HG03045 (cell line): ENCODE measurements at regions not wholly inside any gene's neighbourhood (a gene's known extent, or its start where the extent isn't known, plus 50 kb on each side); places are given as distances from the start of the nearest gene placed in this dataset.
"Not testable (repeated sequence)": the region's sequence is repeated elsewhere in the genome, so short reads cannot be mapped to it uniquely, and the experiment has no call there.

Source experiments
- ATAC-seq: cut with Tn5 transposase; IDR thresholded peaks from one replicate; pipeline ENCODE4 v1.9.1; 2021; ENCODE audit warnings: mild to moderate bottlenecking, moderate library complexity; ENCODE audit not compliant: unreplicated experiment

DNA sequence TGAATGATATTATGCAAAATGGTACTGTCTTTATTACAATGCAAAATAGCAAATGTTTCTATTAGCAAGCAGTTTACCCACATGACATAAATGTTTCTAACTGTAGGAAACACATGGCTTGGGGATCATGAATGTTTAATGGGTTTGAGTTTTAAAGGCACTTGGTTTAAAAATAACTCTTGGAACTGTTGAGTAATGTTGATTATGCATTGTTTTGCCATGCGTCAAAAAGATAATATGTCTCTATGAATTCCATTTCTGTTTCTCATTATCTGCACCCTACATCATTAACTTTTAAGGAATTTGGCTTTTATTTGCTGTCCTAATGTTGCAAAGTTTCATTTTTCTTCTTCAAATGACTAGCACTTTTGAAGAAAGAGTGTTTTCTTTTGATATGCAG is 1355.5 kb downstream of the SUCLG1 start:
- no peak for ATAC-seq

DNA sequence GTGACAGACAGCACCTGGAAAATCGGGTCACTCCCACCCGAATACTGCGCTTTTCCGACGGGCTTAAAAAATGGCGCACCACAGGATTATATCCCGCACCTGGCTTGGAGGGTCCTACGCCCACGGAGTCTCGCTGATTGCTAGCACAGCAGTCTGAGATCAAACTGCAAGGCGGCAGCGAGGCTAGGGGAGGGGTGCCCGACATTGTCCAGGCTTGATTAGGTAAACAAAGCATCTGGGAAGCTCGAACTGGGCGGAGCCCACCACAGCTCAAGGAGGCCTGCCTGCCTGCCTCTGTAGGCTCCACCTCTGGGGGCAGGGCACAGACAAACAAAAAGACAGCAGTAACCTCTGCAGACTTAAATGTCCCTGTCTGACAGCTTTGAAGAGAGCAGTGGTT is 1370.0 kb downstream of the SUCLG1 start:
- not testable (repeated sequence) for ATAC-seq

DNA sequence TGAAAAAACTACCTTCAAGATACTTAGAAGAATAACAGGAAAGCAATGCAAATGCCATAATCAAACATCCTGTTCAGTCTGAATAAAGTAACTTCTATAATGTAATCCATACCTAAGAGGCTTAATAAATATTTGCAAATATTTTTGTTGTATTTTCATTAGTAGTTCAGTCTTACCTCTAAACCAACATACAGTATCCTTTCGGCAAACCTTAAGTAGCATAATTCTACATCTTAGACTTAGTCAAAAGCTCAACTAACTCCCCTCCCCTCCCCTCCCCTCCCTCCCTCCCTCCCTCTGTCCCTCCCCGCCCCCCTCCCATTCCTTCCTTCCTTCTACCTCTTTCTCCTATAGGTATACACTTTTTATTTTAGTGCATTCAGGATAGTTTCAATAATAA is 1373.2 kb downstream of the SUCLG1 start:
- ATAC-seq = no peak

DNA sequence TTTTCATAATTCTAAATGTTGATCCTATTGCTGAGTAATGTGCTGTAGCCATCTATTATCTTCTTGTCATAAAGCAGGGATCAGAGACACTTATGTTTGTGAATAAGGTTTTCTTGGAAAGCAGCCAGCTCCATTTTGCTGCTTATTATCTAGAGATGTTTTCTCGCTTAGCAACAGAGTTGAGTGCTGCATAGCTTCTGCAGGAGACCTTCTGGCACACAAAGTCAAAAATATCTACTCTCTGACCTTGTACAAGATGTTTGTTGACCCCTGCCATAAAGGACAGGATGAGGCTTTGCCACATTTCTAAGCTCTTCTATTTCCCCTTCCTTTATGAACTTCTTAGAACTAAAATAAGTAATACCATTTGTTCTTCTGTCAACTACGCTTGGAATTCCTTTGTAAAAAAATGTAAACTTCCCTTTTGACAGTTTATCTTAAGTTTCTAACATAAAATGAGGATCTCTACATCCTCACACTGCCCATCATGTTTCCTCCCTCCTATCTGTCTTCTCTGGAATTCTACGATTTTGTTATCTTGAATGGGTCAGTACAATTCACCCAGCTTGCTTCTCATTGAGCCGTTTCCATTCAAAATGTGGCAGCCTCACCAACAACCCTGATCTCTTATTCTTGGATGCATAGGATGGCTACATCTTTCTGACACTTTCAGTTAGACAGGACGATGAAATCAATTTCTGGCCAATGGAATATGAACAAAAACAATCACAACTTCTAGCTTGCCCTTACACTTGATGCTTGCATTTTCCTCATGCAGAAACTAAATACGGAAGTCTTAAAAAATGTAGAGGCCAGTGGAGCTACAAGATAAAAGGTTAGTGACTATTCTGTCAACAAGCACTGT is 1377.0 kb downstream of the SUCLG1 start:
- no peak for ATAC-seq

DNA sequence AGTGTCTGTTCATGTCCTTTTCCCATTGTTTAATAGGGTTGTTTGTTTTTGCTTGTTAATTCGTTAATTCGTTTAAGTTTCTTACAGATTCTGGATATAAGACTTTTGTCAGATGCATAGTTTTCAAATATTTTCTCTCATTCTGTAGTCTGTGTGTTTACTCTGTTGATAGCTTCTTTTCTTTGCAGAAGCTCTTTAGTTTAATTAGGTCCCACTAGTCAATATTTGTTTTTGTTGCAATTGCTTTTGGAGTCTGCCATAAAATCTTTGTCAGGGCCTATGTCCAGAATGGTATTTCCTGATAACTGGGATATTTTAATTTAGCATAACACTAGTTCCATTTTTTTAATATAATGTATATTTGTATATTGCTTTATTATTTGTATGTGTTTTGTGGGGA is 1380.1 kb downstream of the SUCLG1 start:
- no peak for ATAC-seq

DNA sequence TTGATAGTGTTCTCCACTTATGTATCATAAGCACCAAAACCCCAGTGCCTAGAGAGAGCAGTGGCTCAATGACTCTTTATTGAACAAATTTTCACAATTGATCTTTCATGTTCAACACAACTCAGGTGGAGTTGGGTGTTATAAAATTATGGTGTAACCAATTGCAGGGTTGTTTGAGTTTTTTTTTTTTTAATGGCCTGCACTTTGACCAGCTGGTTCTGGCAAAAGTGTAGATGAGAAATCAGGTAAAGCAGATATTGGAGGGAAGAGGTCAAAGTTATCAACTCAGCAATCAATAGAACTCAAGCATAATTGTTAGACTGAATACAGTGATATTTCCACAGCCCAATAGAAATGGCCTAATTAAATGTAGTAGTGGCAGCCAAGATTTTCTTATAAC is 1386.3 kb downstream of the SUCLG1 start:
- ATAC-seq = no peak

DNA sequence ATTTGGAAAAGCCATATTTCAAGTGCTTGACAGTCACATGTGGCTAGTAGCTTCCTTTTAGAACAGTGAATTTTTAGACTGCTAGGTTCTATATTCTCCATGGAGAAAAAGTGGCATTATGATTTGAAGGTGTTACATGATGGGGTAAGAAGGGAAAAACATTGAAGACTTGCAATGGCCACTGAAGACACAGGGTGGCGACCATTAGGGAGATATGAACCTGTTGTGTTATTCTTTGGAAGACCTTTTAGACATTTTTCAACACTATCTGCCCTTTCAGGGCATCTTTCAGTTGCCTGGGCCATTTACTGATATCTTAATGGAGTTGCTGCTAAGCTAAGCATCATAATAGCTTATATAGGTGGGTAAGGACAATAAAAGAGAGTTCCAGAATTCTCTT is 1387.2 kb downstream of the SUCLG1 start:
- no peak for ATAC-seq

DNA sequence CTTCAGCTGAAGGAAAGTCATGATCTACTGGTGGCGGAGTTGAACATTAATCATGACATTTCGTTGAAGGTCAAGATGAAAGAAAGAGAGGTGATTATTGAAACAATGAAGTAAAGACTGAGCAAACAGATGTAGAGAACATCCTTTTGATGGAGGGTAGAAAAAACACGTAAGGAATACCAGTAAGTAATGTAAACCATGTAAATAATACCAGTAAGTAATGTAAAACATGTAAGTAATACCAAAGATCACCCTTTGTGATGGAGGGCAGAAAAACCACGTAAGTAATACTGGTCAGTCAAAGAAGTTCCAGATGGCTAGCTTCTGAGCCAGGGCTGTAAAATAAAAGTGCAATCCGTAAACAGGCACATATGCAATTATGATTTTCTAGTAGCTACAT is 1387.7 kb downstream of the SUCLG1 start:
- no peak for ATAC-seq

DNA sequence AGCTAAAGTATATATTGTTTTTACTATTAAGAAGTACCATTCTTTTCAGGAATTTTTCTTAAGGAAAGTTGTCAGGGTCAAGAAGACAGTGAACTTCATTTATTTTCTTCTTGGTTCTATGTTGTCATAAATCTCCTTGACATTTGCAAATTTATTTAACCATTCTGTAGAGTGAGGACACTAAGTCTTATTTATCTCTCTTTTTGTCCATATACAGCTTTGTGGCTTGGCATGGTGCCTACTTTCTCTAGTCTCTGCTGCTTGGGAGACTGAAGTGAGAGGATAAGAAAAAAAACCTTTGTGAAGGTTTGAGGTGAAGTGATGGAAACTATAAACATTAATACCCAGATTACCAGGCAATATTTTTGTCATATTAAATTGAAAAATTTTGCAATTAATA is 1389.4 kb downstream of the SUCLG1 start:
- ATAC-seq = no peak

DNA sequence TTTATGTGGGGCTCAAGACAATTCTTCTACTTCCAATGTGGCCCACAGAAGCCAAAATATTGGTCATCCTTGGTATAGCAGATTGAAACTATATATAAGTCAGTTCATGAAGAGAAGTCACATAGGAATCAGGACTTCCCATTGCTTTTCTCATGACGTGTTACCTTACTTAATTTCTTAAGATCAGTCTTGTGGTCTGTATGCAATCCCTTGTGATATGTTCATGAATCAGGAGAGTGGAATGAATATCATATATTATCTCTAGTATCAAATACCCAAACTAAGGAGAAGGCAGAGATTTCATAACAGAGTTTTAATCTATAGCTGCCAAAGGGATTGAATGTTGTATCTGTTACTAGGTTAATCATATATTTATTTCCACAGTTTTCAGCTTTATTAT is 1390.4 kb downstream of the SUCLG1 start:
- no peak for ATAC-seq

DNA sequence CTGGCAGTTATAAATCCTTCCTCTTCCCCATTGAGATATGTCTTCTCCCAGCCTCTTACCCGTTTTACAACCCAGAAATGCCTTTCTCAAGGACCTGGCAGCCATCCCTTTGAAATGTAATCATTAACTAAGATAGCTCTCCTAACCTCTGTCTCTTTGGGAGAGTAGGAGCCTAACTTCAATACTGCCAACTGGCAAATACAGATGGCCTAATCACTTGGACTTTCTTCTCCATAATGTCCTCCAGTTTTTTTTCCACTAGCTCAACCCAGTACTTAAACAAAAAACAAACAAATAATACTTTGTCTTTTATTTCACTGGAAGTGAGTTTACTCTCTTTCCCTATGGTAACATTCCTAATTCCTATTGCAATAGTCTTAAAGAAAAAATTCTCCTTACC is 1391.1 kb downstream of the SUCLG1 start:
- no peak for ATAC-seq

DNA sequence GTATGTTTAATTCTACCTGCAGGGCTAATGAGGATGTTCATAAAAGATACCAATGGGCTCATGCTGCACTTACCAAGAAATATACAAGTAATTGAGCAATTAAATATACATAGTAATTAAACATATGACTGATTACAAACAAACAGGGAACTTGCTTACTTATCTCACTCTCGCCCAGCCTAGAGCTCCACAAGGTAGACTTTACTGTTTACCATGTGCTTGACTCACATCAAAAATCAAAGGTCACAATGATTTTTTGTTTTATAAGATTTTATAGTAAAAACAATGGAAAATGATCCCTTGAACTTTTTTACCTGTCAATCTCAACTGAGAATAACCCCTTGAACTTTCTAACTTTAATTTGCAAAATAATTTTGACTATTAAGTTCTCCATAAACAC is 1395.1 kb downstream of the SUCLG1 start:
- ATAC-seq = no peak

DNA sequence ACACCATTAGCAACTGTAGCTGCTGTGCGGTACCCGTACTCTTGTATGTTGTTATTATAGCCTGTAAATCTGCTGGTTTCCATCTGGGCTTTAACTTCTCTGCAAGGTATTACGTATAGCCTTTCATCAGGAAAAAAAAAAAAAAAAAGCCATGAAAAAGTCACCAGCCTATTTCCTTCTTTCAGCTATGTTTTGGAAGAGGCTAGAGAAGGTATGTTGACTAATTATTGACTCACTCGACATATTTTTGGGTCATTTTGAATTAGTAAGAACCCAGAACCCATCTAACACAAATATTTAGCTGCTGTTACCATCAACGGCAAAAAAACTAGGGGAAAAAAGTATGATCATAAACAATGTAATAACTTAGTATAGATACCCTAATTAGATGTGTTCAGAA is 1395.6 kb downstream of the SUCLG1 start:
- no peak for ATAC-seq

DNA sequence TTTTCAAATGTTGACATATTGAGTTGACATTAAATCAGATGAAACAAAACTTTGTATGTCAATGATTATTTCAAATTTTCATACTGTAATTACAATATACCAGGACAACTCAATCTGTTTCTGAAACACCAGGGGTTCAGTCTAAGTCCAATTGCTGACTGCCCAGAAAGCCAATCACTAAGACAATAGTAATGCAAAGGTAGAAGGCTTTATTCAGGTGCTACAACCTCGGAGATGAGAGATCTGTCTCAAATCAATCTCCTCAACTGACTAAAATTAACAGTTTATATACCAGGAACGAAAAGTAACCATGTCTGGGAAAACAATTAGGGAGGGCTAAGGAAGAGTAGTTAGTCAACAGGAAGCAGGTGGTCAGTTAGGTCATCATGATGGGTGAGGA is 1400.4 kb downstream of the SUCLG1 start:
- no peak for ATAC-seq

DNA sequence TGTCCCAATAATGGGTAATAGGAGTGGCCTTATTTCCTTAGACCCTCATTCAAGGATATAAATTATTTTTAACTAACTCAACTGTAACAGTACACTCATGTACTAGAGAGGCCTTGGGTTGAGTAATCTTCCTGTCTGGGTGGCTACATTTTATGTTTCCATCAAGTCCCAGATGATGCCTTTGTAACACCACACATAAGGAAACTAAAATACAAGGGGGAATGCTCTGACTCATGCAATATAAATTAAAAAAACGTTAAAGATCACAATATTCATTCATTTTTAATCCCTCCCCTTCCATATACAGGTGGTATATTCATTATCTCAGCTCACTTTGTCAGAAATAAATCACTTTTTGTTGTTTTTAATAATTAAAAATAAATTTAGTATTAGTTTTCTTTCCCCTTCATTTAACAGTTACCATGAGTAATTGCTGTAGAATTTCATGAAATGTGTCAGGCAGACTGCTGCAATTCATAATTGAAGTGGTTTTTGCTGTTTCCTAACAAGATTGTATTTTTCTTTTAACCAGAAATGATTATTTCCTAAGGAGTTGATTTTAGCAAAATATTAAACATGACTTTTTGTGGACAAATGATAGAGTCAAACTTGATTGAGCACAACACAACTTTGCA is 1403.6 kb downstream of the SUCLG1 start:
- no peak for ATAC-seq

DNA sequence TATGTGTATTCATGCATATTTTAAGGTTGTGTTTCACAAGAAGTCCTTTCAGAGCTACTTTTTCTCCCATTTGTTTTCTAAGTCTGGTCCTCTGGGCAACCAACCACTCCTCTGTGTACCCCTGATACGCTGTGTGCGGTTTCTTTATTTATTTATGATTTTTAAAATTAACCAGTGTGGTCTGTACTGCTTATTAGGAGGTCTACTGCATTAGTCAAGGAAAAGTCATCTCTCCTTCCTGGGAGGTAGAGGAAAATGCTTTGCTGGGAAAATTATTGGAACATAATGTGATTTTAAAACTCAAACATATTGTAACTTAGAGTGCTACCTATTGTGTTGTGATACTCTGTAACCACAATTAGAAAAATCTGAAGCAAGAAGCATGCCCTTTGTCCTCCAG is 1404.3 kb downstream of the SUCLG1 start:
- ATAC-seq = no peak

DNA sequence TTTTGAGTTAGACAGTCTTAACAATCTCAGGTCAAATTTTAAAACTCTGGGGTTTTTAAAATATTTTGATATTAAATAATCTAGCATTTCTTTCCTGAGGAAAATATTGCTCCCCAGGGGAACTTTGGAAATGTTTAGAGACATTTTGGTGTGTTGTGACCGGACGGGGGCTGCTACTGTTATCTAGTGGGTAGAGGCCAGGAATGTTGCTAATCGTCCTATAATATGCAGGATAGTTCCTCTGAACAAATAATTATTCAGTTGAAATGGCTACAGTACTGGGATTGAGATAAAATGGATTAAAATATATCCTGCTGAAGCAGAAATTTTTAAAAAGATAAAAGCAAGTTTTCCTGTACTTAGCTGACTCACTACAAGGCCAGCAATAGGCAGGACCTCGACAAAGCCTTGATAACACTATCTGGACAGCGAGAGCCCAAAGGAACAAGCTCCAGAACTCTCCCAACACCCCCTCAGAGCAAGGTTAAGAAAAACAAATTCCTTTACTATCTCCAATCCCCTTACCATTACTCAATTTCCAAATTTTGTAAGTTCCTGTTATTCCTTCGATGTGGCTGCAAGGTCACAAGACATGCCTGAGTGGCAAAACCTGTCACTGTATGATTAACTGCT is 1407.4 kb downstream of the SUCLG1 start:
- no peak for ATAC-seq

DNA sequence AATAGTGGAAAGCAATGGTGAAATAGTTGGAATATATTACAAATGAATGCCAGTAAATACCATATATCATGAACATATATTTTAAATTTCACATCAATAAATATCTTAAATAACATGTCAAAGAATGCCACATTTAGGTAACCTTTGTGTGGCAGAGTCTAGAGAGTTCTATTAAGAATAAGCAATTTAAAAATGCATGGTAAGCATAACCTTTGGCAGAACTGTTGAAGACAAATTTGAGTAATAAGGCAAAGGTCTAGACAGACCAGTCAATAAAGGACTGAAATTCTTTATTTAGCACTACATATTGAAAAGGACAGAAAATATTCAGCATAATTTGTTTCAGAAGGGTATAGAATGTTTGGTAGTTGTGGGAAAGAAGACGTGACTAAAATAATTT is 1417.0 kb downstream of the SUCLG1 start:
- ATAC-seq = no peak

DNA sequence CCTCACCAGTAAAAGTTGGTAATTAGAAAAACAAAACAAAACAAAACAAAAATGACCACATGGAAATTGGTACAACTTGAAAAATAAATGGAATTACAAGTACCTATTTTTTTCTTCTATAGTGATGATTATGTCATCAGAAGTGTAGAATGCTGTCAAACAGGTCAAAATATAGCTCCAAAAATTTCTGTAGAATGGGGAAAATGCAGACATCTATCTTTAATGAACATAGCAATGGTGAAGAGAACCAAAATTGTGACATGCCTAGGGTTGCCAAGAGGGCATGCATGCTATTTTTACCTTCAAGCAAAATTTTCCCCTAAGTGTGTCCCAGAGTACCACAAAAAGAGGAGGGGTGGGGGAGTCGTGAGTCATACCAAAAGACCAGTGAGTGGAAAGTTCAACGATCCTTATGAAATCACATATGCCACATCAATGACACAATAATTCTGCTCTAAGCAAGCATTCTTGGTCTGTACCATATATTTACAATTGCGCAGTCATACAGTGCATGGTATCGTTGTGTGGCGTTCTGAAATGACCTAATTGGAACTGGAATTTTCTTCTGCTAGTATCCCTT is 1436.4 kb downstream of the SUCLG1 start:
- no peak for ATAC-seq

DNA sequence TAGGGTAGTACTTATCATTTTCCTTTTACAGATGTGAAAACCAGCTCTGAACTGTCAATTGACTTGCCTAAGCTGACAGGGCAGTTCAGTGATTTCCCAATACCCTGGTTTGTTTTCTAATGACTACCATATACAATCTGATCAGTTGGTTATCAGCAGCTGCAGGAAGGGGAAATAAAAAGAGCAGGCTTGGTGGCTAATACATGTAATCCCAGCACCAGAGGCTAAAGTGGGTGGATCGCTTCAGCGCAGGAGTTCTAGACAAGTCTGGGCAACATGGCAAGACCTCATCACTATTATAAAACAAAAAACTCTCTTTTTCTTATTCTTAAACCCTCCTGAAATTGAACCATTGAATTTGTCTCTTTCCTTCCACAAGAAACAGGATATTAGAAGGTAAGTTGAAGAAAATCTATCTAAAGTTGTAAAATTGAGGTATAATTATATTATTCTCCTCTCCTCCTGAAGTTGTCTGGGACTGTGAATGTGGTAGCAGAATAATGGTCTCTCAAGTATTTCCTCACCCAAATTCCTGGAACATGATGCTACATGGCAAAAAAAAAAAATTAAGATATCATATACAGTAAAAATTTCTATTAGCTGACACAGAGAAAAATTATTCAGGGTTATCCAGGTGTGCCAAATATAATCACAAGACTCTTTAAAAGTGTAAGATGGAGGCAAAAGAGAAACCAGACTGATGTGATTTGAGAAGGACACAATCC is 1441.6 kb downstream of the SUCLG1 start:
- ATAC-seq = no peak
